GM12875 (cell line): ENCODE measurements at regions not wholly inside any gene's neighbourhood (a gene's known extent, or its start where the extent isn't known, plus 50 kb on each side); places are given as distances from the start of the nearest gene placed in this dataset.

Source experiments
- H3K4me3 ChIP-seq: one replicate; pipeline ENCODE4 v1.5.1; 2011; ENCODE audit warnings: low read depth, low read length, control low read depth
- CTCF ChIP-seq: IDR thresholded peaks from 2 replicates; pipeline ENCODE4 v1.5.1; 2011; ENCODE audit warnings: low read depth, mild to moderate bottlenecking, control low read depth, inconsistent platforms, low read length, moderate library complexity, borderline replicate concordance; ENCODE audit not compliant: insufficient read depth

- no peak for TF ChIP-seq CTCF
These were observed 199.8 kb upstream of the CDH4 start for GRCh38 chr20:61052195-61052750.

GRCh38 chr20:61052776-61053442 is 199.2 kb upstream of the CDH4 start:
- no peak for TF ChIP-seq CTCF
- no peak overlapping the region for H3K4me3 ChIP-seq

More at GRCh38 chr20:61052195-61052750, 199.8 kb upstream of the CDH4 start:
- H3K4me3 ChIP-seq = no peak overlapping the region

- no peak overlapping the region for H3K4me3 ChIP-seq
These were observed 198.6 kb upstream of the CDH4 start for GRCh38 chr20:61053487-61053886.

GRCh38 chr20:61053889-61054288 is 198.2 kb upstream of the CDH4 start:
- H3K4me3 ChIP-seq = no peak overlapping the region
- TF ChIP-seq CTCF = no peak

More at GRCh38 chr20:61053487-61053886, 198.6 kb upstream of the CDH4 start:
- TF ChIP-seq CTCF = no peak

- TF ChIP-seq CTCF = no peak
- no peak overlapping the region for H3K4me3 ChIP-seq
These were observed 197.7 kb upstream of the CDH4 start for GRCh38 chr20:61054411-61054810.

- H3K4me3 ChIP-seq = no peak overlapping the region
- TF ChIP-seq CTCF = no peak
These were observed 196.7 kb upstream of the CDH4 start for GRCh38 chr20:61055180-61056010.
